ENCODE measurements at regions not wholly inside any gene's neighbourhood (a gene's known extent, or its start where the extent isn't known, plus 50 kb on each side); places are given as distances from the start of the nearest gene placed in this dataset.

- TF ChIP-seq ZNF382 (CRISPR knock-in tag; IDR thresholded peaks at IDR 0.05; ENCODE audit: borderline replicate concordance) (no peak), ZNF672 (CRISPR knock-in tag; IDR thresholded peaks at IDR 0.05) (no peak), HHEX (CRISPR knock-in tag; IDR thresholded peaks at IDR 0.05) (no peak; the same call in 1 of the 2 replicates), ZNF280D (CRISPR knock-in tag; IDR thresholded peaks at IDR 0.05) (no peak), PTBP1 (IDR thresholded peaks at IDR 0.05; ENCODE audit: low read depth, low read length, poor library complexity, severe bottlenecking) (no peak), GPBP1L1 (CRISPR knock-in tag; IDR thresholded peaks at IDR 0.05) (no peak), ZNF432 (CRISPR knock-in tag; IDR thresholded peaks at IDR 0.05; ENCODE audit: borderline replicate concordance) (no peak), RBM22 (optimal IDR thresholded peaks at IDR 0.05; ENCODE audit: low read length) (no peak), ZSCAN29 (CRISPR knock-in tag; conservative IDR thresholded peaks at IDR 0.05) (no peak), ZNF747 (CRISPR knock-in tag; IDR thresholded peaks at IDR 0.05; ENCODE audit: borderline replicate concordance) (no peak)
These were observed 301.5 kb downstream of the FZD1 start (continued) for GRCh38 chr7:91565499-91566401.

Data from HepG2 (cell line).